ENCODE measurements at regions not wholly inside any gene's neighbourhood (a gene's known extent, or its start where the extent isn't known, plus 50 kb on each side); places are given as distances from the start of the nearest gene placed in this dataset.
"Not testable (repeated sequence)": the region's sequence is repeated elsewhere in the genome, so short reads cannot be mapped to it uniquely, and the experiment has no call there.

DNA sequence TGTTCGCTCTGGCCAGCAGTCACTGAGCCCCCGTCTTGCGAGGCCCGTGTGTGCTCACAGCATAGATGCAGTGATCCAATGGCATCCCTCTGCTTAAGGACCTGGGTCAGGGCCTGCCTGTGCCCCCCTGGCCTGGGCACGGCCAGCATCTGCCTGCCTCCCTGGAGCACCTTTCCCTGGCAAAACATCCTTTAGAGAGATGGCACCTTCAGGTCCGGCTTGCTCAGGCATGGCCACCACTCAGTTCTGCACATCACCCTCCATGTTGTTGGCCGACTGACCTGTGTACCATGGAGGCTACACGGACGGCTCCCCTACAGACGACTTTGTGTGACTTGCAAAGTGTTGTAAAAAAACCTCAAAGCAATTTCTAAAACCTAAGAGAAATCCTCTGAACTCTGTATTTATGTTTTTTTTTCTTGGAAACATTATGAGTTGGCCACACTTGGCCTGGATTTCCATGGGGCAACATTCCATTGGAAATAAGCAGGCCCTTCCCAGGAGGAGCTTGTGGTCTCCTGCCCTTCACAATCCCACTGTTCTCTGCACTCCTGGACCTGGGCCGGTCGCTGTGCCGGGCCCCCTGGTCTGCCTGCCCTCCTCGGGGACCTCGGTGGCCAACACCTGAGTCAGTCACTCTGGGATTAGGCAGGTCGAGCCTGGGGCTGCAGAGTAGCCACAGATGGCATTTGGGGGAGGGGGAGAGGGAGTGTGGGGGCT, 592.4 kb downstream of the TBC1D22A start:
- no peak for DNase-seq

DNA sequence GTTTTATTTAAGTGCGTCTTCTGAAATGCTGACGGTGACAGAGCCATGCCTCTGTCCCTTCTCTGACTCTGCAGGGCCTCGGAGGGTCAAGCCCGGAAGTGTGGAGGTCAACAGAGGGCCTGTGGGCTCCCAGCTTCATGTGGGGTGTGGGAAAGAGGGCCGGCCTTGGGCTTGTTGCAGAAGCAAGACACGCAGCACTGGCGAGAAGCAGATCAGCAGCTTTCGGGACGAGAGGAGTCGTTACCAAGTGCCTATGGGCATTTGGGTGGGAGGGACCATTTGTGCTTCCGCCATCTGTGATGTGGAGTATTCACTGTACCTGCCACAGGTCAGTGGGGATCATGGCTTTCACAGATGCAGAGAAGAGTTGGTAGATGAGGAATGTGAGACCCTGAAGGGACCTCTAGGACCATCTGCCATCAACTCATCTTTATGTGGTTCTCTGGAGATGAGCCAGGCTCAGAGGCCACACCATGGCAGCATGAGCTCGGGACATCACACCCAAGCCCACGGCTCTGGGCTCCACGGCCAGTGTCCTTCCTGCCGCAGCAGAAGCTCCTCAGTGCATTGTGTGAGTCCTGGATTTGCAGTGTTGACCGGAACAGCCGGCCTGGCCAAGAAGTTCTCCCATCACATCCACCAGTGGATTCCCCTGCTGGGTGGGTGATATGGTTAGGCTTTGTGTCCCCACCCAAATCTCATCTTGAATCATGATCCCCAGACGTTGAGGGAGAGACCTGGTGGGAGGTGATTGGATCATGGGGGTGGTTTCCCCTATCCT, 590.7 kb downstream of the TBC1D22A start:
- DNase-seq, result no peak

- no peak for DNase-seq
These were observed 589.6 kb downstream of the TBC1D22A start for GRCh38 chr22:47351836-47352579.

DNA sequence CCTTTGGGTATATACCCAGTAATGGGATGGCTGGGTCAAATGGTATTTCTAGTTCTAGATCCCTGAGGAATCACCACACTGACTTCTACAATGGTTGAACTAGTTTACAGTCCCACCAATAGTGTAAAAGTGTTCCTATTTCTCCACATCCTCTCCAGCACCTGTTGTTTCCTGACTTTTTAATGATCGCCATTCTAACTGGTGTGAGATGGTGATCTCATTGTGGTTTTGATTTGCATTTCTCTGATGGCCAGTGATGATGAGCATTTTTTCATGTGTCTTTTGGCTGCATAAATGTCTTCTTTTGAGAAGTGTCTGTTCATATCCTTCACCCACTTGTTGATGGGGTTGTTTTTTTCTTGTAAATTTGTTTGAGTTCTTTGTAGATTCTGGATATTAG, 583.8 kb downstream of the TBC1D22A start:
- DNase-seq, result not testable (repeated sequence)

- DNase-seq, result no peak
These were observed 582.6 kb downstream of the TBC1D22A start for GRCh38 chr22:47345025-47345424.

- DNase-seq, result no peak
These were observed 582.0 kb downstream of the TBC1D22A start for GRCh38 chr22:47344414-47344813.

GRCh38 chr22:47343611-47344010, 581.2 kb downstream of the TBC1D22A start:
- no peak for DNase-seq

DNA sequence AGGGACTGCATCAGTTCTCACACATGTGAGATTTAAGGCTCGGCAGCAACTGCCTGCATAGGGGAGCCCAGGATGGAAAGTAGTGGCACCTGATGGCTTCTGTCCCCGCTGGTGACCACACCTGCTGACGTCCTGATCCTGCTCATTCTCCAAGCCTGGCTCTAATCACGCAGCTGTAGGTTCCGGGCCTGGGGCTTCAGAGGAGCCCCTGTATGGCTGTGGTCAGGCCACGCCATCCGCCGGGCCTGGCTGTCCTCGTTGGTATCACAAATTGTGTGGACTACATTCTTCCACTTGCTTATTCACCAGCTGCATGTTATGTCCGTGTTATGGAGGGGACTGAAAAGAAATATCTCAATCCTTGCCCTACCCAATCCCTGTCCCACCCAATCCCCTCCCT, 580.0 kb downstream of the TBC1D22A start:
- DNase-seq, result no peak

DNA sequence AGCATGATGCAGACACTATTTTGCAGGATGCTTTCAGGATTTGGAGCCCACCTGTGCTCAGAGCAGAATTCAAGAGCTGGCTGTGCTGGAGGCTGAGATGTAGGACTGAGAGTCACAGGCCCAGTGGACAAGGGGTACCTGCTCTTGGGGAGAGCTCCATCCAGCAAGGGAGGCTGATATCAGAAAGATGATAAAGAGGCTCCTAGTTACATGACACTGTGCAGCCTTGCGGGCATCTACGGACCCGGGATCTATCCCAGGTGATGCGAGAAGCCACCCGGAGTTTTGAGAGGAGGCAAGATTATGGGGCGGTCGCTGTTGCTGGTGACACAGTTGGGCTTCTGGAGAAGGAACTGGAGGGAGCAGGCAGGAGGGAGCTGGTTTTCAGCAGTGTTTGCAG, 579.0 kb downstream of the TBC1D22A start:
- DNase-seq, result no peak

DNA sequence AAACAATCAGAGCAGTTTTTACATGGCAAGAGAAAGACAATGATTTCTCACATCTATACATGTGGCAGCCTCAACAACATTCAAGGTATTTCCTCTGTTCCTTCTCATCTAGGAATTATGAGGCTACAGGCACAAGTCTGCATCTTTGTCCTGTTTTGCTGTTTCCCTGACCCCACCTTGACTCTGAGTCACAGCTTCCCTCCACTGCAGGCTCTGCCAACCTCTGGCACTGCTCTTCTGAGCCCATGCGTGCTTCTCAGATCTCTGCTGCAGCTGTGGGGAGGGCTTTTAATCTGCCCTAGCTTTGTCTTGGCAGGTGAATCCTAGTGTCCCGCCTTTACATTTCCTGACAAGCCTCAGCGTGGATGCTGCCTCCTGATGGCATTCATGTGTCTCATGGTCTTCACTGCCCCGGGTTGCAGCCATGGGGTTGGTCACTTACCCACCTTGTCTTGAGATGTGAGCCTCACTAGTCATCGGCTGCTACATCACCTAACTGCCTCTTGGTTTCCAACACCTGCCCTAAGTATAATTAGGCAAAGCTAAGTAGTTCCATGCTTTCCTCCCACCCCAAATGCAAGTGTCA, 578.5 kb downstream of the TBC1D22A start:
- DNase-seq, result no peak

DNA sequence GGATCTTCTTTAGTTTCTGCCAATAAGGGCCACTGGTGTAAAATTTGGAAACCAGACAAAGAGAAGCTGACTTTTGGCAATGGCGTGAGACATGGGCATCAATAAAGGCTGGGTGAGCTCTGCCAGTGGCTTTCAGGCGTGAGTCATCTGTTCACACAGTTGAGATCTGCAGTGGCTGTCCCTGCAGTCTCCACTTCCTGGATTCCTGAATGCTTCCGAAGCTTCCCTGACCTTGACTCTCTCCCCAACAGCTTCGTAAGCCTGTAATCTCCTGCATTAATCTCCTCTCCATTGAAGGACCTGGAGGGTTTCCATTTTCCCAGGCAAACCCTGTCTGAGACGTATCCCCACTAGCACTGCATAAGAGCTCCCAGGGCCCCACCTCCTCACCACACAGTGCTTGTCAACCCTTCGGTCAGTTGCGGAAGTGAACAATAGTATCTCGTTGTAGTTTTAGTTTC, 574.7 kb downstream of the TBC1D22A start:
- DNase-seq, result no peak

DNA sequence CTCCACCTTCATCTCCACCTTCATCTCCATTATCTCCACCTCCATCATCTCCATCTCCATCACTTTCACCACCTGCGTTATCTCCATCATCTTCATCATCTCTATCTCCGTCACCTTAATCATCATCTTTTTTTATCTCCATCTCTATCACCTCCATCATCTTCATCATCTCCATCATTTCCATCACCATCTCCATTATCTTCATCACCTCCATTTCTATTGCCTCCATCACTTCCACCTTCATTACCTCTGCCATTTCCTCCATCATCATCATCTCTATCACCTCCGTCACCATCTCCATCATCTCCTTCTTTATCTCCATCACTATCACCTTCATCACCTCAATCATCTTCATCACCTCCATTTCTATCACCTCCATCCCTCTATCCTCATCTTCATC, 573.5 kb downstream of the TBC1D22A start:
- no peak for DNase-seq

GRCh38 chr22:47335460-47335859, 573.0 kb downstream of the TBC1D22A start:
- no peak for DNase-seq

DNA sequence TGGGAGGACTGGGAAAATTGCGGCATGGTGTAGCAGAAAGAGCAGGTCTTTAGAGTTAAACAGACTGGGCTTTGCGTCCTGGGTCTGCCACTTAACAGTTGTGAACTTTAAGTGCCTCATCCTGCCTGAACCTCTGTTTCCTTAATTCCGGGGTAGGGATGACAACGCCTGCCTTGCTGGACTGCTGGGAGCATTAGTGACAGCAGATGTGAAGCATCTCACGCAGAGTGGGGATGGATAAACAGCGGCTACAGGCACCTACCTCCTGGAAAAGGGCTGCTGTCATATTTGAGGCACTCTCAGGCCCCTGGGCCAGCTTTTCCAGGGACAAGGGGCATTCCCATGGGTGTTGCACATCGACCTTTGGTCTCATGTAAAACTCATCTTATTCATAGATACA, 572.2 kb downstream of the TBC1D22A start:
- no peak for DNase-seq

DNA sequence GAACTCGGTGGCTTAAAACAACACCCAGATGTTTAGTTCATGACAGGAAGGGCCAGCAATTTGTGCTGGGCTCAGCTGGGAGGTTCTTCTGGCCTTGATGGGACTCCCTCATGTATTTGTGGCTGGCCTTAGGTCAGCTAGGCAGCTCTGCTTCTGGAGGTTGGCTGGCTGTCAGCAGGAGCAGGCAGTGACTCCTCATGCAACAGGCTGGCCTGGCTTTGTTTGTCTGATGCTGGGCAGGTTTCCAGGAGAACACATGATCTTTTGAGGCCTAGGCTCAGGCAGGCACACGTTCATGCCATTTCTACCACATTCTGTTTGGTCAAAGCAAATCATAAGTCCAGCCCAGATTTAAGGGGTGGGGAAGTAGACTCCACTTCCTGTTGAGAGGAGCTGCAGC, 571.2 kb downstream of the TBC1D22A start:
- DNase-seq, result no peak

- DNase-seq, result no peak
These were observed 570.0 kb downstream of the TBC1D22A start for GRCh38 chr22:47332246-47332980.

- DNase-seq, result no peak
These were observed 569.3 kb downstream of the TBC1D22A start for GRCh38 chr22:47331750-47332149.

DNA sequence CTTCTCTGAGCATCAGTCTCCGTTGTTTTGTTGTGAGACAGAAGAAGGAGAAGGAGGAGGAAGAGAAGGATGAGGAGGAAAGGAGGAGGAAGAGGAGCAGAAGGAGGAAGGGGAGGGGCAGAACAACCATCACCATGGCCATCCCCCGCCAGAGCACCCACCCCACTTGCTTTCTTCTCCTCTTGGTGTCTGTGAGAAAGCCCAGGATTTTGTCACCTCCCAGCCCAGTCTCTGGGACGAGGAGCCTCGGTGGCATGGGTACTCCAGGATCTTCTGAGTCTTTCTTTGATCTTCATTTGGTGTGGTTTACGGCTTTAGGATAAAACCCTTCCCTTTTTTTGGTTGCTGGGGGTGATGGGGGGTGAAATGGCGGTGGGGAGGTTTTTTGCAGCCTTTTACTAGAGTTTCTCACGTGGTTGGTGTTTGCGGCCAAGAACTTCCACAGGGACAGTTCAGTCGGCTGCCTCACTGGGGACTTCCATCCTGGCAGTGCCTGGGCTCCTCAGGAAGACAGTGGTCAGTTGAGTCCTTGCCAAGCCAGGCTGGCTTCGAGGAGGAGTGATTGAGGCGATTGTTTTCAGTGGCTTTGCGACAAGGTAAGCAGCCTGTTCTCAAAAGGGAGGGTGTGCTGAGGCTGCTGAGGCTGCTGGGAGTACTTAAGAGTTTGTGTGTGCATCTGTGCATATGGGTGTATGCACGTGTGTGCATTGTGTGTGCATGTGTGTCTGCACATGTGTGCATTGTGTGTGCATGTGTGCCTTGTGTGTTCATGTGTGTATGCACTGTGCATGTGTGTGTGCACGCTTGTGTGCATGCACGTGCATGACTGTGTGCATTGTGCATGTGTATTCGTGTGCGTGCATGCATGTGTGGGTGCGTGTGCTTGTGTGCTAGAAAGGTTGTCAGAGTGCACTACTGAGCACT, 567.5 kb downstream of the TBC1D22A start:
- DNase-seq, result no peak

DNA sequence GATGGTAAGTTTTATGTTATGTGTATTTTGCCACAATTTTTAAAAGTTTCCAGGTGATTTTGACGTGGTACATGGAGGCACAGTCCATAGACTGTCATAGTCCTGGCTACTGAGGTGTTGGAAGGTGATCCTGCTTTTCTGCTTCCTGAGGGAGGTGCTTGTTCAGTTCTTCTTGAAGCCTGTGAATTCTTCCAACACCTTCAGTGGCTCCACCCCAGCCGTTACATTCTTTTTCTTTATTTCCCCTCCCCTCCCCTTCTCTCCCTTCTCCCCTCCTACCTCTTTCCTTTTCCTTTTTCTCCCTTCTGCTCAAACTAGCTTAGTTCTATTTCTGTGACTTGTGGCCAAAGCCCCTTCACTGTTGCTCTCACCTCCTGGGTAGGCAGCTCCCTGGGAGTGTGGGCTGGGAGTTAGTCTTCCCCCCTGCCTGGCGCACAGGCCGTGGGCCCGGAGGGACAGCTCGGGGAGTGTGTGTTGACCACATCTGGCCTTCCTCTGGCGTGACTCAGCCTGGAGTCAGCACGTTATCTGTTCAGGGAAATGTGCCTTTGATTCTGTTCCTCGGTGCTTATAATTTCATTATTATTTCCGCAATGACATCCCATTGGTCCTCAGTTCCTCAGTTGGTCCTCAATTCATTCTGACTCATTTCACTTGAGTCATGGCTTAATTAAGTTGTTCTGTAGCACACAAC, 566.2 kb downstream of the TBC1D22A start:
- no peak for DNase-seq

- DNase-seq, result no peak
These were observed 564.8 kb downstream of the TBC1D22A start for GRCh38 chr22:47327241-47327640.

- no peak for DNase-seq
These were observed 562.8 kb downstream of the TBC1D22A start for GRCh38 chr22:47325249-47325648.

All from NCI-H187 (cell line).